Stimulated activated CD4-positive, alpha-beta T cell treated with anti-CD3 and anti-CD28 coated beads, Interleukin-1b, Interleukin-23, amount 100 ng/mL, for 24 hours (primary cell): ENCODE measurements at regions not wholly inside any gene's neighbourhood (a gene's known extent, or its start where the extent isn't known, plus 50 kb on each side); places are given as distances from the start of the nearest gene placed in this dataset.

Experiments used
- DNase-seq, 4 experiments: peaks; one replicate each; pipeline ENCODE4 v3.0.0-alpha.2; 2020; ENCODE audit warnings: low read depth in 4 of 4, low spot score in 1 of 4

- DNase-seq = no peak
These were observed 435.8 kb downstream of the SPRY1 start for GRCh38 chr4:123832173-123833026.

GRCh38 chr4:123833171-123833643 lies 436.6 kb downstream of the SPRY1 start:
- no peak for DNase-seq

GRCh38 chr4:123835831-123836590 lies 439.4 kb downstream of the SPRY1 start:
- no peak for DNase-seq

GRCh38 chr4:123836851-123837595 lies 440.4 kb downstream of the SPRY1 start:
- DNase-seq = no peak

GRCh38 chr4:123838474-123838873 lies 441.9 kb downstream of the SPRY1 start:
- DNase-seq = no peak

- DNase-seq = no peak
These were observed 443.6 kb downstream of the SPRY1 start for GRCh38 chr4:123840197-123840596.

GRCh38 chr4:123841447-123842121 lies 445.0 kb downstream of the SPRY1 start:
- DNase-seq = no peak

GRCh38 chr4:123843137-123843536 lies 446.5 kb downstream of the SPRY1 start:
- no peak for DNase-seq

GRCh38 chr4:123844374-123844773 lies 447.8 kb downstream of the SPRY1 start:
- no peak for DNase-seq

GRCh38 chr4:123846092-123846491 lies 449.5 kb downstream of the SPRY1 start:
- no peak for DNase-seq

- DNase-seq = no peak
These were observed 450.0 kb downstream of the SPRY1 start for GRCh38 chr4:123846561-123846960.

- DNase-seq = no peak
These were observed 452.0 kb downstream of the SPRY1 start for GRCh38 chr4:123848606-123849005.

GRCh38 chr4:123849495-123849894 lies 452.9 kb downstream of the SPRY1 start:
- DNase-seq = no peak

- no peak for DNase-seq
These were observed 454.9 kb downstream of the SPRY1 start for GRCh38 chr4:123851521-123851920.

GRCh38 chr4:123853651-123854050 lies 457.1 kb downstream of the SPRY1 start:
- DNase-seq = no peak

- no peak for DNase-seq
These were observed 460.3 kb downstream of the SPRY1 start for GRCh38 chr4:123856689-123857545.

- no peak for DNase-seq
These were observed 461.9 kb downstream of the SPRY1 start for GRCh38 chr4:123858465-123858864.

GRCh38 chr4:123862812-123863211 lies 466.2 kb downstream of the SPRY1 start:
- no peak for DNase-seq

GRCh38 chr4:123866796-123867195 lies 470.2 kb downstream of the SPRY1 start:
- no peak for DNase-seq
